ENCODE measurements at regions not wholly inside any gene's neighbourhood (a gene's known extent, or its start where the extent isn't known, plus 50 kb on each side); places are given as distances from the start of the nearest gene placed in this dataset.

DNA sequence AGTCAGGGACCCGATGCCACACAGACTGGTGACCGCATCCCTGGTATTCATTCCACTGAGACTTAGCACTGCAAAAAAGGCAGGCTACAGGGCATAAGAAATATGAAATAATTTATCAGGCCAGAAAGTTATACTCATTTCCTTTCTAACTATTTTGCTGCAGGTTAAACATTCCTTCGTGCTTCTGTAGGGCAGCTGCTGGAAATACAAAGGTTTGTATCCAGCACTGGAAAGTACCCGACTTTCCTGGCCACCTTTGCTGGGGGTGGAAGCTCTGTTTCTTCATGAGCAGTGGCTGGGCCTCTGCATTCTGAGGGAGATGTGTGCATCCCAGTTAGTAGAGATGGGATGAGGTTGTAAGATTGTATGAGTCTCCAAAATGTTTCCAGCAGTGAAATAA lies 478.6 kb upstream of the WWC1 start:
- Histone ChIP-seq H3K36me3 (ENCODE audit: insufficient read depth, low read length) (no peaks in the 10 kb centered on the region), H4K20me1 (ENCODE audit: insufficient read depth, low read length) (no peaks in the 10 kb centered on the region), H3K9me3 (ENCODE audit: low read depth, low read length) (no peaks in the 10 kb centered on the region), H2AFZ (ENCODE audit: low read length) (no peak overlapping the region), H3K4me1 (ENCODE audit: insufficient read depth, low read length) (peaks cover 27% of the 10 kb centered on the region), H3K4me3 (ENCODE audit: insufficient read depth, low read length) (no peak overlapping the region), H3K79me2 (ENCODE audit: insufficient read depth, low read length) (no peaks in the 10 kb centered on the region), H3K27ac (ENCODE audit: low read depth, low read length) (no peak overlapping the region), H3K4me2 (ENCODE audit: insufficient read depth, low read length) (no peak overlapping the region), H3K27me3 (ENCODE audit: insufficient read depth, low read length) (no peaks in the 10 kb centered on the region)
- DNase-seq (ENCODE audit: insufficient read length, low spot score, missing footprints) = no peak
- TF ChIP-seq, protein P1, sequence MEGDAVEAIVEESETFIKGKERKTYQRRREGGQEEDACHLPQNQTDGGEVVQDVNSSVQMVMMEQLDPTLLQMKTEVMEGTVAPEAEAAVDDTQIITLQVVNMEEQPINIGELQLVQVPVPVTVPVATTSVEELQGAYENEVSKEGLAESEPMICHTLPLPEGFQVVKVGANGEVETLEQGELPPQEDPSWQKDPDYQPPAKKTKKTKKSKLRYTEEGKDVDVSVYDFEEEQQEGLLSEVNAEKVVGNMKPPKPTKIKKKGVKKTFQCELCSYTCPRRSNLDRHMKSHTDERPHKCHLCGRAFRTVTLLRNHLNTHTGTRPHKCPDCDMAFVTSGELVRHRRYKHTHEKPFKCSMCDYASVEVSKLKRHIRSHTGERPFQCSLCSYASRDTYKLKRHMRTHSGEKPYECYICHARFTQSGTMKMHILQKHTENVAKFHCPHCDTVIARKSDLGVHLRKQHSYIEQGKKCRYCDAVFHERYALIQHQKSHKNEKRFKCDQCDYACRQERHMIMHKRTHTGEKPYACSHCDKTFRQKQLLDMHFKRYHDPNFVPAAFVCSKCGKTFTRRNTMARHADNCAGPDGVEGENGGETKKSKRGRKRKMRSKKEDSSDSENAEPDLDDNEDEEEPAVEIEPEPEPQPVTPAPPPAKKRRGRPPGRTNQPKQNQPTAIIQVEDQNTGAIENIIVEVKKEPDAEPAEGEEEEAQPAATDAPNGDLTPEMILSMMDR (IDR thresholded peaks at IDR 0.05; ENCODE audit: extremely low read depth, low read depth, low read length) = no peak

DNA sequence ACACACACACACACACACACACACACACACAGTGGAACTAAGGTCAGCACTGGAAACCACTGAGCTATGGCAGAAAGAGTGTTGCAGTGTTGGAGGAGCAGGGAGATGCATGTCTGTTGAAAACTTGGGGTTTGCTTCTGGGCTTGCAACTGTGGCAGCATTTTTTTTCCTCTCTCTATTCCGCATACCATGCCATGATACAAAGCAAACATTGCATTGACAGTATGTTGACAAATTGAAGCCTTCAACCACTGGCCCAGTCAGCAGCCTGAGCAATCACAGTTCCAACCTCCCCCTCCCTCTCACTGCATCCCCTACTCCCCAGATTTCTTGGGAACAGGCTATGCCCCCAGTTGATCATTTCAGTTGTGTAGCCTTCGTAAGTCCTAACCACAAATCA lies 478.1 kb upstream of the WWC1 start:
- Histone ChIP-seq H2AFZ (ENCODE audit: low read length) (no peak overlapping the region), H3K27ac (ENCODE audit: low read depth, low read length) (no peak overlapping the region), H3K4me2 (ENCODE audit: insufficient read depth, low read length) (no peak overlapping the region), H3K79me2 (ENCODE audit: insufficient read depth, low read length) (no peaks in the 10 kb centered on the region), H3K4me1 (ENCODE audit: insufficient read depth, low read length) (peaks cover 27% of the 10 kb centered on the region), H3K36me3 (ENCODE audit: insufficient read depth, low read length) (no peaks in the 10 kb centered on the region), H4K20me1 (ENCODE audit: insufficient read depth, low read length) (no peaks in the 10 kb centered on the region), H3K4me3 (ENCODE audit: insufficient read depth, low read length) (no peak overlapping the region), H3K27me3 (ENCODE audit: insufficient read depth, low read length) (no peaks in the 10 kb centered on the region), H3K9me3 (ENCODE audit: low read depth, low read length) (no peaks in the 10 kb centered on the region)
- DNase-seq (ENCODE audit: insufficient read length, low spot score, missing footprints) = no peak
- TF ChIP-seq, protein P1 (IDR thresholded peaks at IDR 0.05; ENCODE audit: extremely low read depth, low read depth, low read length) = no peak

DNA sequence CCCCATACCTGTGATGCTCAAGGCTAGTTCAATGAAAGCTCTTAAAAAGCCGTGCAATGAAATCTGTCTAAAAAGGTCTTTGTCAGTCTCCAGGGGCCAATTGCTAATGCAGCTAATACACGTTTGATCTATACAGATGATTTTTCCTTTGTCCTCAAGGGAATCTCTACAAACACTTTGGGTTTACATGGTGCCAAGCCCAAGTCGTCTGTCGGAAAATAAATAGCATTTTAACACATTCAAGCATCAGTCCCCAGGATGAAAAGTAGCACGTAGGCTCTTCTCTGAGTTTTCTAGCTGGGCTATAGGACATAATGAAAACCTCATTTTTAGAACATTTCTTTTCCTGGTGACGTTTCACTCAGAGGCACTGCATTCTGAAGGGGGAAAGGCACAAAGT lies 477.4 kb upstream of the WWC1 start:
- Histone ChIP-seq H4K20me1 (ENCODE audit: insufficient read depth, low read length) (no peaks in the 10 kb centered on the region), H2AFZ (ENCODE audit: low read length) (no peak overlapping the region), H3K9me3 (ENCODE audit: low read depth, low read length) (no peaks in the 10 kb centered on the region), H3K79me2 (ENCODE audit: insufficient read depth, low read length) (no peaks in the 10 kb centered on the region), H3K27ac (ENCODE audit: low read depth, low read length) (peak overlapping the region; percentile 75), H3K4me3 (ENCODE audit: insufficient read depth, low read length) (no peak overlapping the region), H3K4me1 (ENCODE audit: insufficient read depth, low read length) (peaks cover 27% of the 10 kb centered on the region), H3K4me2 (ENCODE audit: insufficient read depth, low read length) (peak overlapping the region; percentile 51), H3K36me3 (ENCODE audit: insufficient read depth, low read length) (no peaks in the 10 kb centered on the region), H3K27me3 (ENCODE audit: insufficient read depth, low read length) (no peaks in the 10 kb centered on the region)
- TF ChIP-seq, protein P1 (IDR thresholded peaks at IDR 0.05; ENCODE audit: extremely low read depth, low read depth, low read length) = no peak
- DNase-seq (ENCODE audit: insufficient read length, low spot score, missing footprints) = no peak

DNA sequence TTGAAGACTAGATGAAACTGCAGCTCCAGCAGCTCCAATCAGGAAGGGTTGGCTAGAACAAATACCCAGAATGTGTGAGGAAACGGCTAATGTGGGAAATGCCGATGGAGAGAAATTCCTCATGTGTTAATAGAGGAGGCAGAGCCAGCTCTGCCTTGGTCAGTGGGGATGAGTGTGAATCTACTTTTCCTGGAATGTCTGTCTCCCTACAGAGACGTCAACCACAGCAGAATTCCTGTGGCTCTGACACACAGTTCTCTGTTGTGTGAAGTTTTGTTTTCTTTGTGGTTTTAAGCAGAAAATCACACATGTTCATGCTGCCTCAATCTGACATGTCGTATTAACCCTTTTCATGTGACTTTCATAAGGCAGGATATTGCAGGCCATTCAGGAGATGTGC lies 476.6 kb upstream of the WWC1 start:
- Histone ChIP-seq H3K27me3 (ENCODE audit: insufficient read depth, low read length) (peaks cover 3% of the 10 kb centered on the region), H2AFZ (ENCODE audit: low read length) (no peak overlapping the region), H3K79me2 (ENCODE audit: insufficient read depth, low read length) (no peaks in the 10 kb centered on the region), H3K4me1 (ENCODE audit: insufficient read depth, low read length) (peaks cover 27% of the 10 kb centered on the region), H3K4me2 (ENCODE audit: insufficient read depth, low read length) (peak overlapping the region; percentile 51), H3K4me3 (ENCODE audit: insufficient read depth, low read length) (no peak overlapping the region), H4K20me1 (ENCODE audit: insufficient read depth, low read length) (no peaks in the 10 kb centered on the region), H3K9me3 (ENCODE audit: low read depth, low read length) (no peaks in the 10 kb centered on the region), H3K36me3 (ENCODE audit: insufficient read depth, low read length) (no peaks in the 10 kb centered on the region), H3K27ac (ENCODE audit: low read depth, low read length) (peak overlapping the region; percentile 75)
- peak; percentile 85 for DNase-seq (ENCODE audit: insufficient read length, low spot score, missing footprints)
- TF ChIP-seq, protein P1 (IDR thresholded peaks at IDR 0.05; ENCODE audit: extremely low read depth, low read depth, low read length) = no peak
